GM21381 (cell line): ENCODE measurements at regions not wholly inside any gene's neighbourhood (a gene's known extent, or its start where the extent isn't known, plus 50 kb on each side); places are given as distances from the start of the nearest gene placed in this dataset.
"Not testable (repeated sequence)": the region's sequence is repeated elsewhere in the genome, so short reads cannot be mapped to it uniquely, and the experiment has no call there.

ENCODE experiments used
- ATAC-seq: cut with Tn5 transposase; IDR thresholded peaks from one replicate; pipeline ENCODE4 v1.9.1; 2021; ENCODE audit warnings: mild to moderate bottlenecking, moderate library complexity; ENCODE audit not compliant: unreplicated experiment

DNA sequence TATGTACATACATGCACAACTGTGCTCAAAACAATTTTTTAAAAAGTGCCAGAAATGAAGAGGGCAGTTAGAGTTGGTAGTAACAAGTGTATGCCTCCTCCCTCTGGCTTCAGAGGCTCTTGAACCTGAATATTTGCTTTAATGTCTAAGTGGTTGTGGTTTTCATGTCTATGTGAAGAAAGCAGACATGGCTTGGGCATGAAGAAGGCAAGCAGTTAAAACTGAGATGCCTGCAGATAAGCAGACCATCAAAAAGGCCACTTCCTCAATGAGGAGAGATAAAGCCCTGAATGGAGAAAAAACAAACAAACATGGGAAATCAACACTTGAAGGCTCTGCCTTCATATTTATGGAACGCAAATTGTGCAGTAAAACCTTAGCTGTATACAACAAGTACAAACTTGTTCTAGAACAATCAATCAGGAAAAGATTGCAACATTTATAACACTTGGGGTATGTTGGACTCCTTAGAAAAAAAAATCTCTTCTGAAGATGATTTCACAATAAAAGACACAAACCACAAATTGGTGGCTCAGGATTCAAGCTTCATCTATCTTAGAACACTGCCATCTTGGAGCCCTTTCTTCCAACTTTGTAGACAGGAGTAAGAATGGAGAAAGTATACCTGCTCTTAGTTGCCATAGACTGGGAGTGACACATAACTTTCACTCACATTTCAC is 52.7 kb upstream of the PLA2G4A start:
- no peak for ATAC-seq

DNA sequence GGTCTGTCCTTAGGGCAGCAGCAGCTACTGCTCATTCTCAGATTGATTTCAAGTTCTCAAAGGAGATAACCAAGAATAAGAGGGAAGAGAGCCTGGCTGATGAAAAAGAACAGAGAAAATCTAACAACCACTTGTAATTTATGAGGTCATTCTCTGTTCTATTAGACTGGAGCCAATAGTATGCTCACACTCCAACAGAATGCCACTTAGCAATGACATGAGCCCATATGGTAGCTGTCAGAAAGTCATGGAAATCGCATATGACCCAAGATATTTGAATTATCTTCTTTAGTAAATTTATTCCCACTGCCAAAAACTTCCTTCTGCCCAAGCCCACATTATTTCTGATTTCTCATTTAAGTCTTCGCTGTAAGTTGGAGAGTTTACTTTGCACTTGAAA is 53.7 kb upstream of the PLA2G4A start:
- ATAC-seq: no peak

DNA sequence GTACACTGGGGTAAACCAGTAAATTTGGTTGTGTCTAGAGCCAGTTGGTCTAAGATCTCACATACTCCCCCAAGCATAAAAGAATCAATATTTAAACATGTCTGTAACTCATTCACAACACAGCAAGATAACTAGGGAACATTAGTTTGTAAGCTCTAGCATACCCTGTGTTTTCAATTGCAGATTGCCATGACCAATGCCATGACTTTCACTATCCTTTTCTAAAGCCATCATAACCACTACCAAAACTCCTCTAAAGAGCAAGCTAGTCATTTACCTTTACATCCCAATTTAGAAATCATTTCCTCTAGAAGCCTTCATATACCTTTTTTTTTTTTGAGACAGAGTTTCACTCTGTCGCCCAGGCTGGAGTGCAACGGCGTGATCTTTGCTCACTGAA is 56.5 kb upstream of the PLA2G4A start:
- peak; percentile 47 for ATAC-seq

- ATAC-seq: no peak
These were observed 58.3 kb upstream of the PLA2G4A start for GRCh38 chr1:186770421-186770820.

DNA sequence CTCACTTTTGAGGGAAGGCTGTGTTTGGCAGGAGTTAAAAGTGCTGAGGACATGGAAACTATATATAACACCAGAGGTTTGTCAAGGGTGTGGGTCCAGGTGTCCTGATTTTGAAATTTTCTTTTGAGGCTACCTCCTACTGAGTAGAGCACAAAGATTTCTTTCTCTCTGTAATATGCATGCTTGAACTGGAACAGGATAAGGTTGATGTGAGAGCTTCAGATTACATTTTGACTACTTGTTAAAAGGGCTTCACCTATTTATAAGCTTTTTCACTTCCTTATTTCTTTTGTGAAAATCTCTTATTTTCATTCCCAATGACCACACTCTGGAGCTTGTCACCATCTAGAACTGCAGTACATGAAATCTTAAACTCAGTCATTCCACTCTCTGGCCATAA is 59.8 kb upstream of the PLA2G4A start:
- peak; percentile 78 for ATAC-seq

- ATAC-seq: no peak
These were observed 63.3 kb upstream of the PLA2G4A start for GRCh38 chr1:186765446-186765845.

- no peak for ATAC-seq
These were observed 65.6 kb upstream of the PLA2G4A start for GRCh38 chr1:186763107-186763506.

GRCh38 chr1:186762653-186763052 is 66.1 kb upstream of the PLA2G4A start:
- no peak for ATAC-seq

DNA sequence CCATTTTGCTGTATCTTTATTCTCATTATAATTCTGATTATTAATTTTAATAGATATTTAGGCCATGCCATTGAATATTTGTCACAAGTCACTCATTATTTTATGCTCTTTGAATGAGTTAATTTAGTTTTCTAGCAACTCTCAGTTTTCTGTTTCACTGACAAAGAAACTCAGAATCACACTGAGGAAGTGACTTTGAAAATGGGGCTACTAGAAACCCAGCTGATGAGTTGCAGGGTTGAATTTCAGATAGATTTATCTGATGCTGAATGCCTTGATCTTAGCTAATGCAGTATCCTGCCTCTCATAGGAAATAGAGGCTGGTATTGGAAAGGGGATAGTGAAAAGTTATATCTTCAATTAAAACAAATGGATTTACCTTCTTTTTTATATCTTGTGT is 67.4 kb upstream of the PLA2G4A start:
- peak; percentile 58 for ATAC-seq

DNA sequence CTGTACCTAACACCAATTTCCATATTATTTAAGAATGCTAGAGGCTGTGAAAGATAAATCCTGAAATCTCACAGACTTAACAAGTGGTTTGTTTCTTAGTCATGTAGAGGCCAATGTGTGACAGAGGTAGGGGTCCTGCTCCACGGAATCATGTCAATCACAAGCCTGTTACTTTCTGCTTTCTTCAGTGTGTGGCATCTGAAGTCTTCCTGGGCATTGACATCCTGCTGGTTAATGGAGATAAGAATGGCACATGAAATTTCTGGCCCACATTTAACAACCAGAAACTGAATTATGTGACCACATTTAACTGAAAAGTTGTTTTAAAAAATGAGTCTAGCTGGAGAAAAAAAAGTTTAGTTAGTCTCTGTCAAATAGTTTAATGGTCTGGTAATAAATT is 68.3 kb upstream of the PLA2G4A start:
- no peak for ATAC-seq

DNA sequence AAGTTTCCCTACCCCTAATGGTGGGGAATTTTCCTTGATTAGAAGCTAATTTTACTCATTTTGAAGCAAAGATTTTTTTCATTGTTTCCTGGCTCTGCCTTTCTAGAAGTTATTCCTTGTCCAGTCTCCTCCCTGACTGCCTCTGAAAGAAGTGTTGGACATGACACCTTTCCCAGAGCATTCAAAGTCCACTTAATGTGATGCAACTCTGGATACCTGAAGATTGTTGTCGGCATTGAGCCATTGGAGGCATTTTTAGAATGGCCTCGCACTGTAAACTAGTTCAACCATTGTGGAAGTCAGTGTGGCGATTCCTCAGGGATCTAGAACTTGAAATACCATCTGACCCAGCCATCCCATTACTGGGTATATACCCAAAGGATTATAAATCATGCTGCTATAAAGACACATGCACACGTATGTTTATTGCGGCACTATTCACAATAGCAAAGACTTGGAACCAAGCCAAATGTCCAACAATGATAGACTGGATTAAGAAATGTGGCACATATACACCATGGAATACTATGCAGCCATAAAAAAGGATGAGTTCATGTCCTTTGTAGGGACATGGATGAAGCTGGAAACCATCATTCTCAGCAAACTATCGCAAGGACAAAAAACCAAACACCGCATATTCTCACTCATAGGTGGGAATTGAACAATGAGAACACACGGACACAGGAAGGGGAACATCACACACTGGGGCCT is 69.7 kb upstream of the PLA2G4A start:
- ATAC-seq: not testable (repeated sequence)

DNA sequence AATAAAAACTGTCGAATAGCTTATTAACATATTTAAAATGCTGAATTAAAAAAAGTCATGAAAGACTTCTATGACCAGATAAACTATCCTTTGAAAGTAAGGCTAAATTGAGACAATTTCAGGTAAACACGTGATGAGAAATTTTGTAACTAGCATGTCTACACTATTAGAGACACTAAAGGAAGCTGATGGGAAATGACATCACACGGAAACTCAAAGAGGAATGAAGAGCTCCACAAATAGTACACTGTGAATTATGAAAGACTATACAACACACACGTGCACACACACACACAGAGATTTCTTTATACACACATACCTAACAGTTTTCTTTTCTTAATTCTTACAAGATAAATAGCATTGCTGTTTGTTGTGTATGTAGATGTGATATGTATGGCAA is 70.9 kb upstream of the PLA2G4A start:
- no peak for ATAC-seq

DNA sequence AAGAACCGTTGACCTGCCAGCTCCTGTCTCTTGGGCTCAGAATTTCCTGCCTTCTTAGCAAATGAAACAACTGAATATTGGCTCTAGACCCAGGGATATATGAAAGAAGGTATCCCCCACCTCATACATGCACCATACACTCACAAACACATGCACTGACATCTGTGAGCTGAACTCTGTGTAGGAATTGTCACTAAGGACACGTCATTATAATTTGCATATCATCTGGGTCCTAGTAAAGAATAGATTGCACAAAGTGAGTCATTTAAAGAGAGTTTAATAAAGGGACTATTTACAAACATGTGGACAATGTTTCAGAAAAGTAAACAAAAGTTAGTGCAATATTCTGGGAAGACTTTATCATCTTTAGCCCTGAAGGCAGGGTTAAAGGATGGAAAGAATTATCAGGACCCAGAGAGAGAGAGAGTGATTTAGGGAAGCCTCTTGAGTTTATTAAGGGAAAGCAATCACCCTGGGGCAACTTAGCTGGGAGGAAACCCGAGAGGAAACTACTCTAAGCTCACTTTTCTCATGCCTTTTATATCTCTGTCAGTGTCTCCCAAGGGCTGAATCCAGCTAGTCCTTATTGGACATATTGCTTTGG is 74.1 kb upstream of the PLA2G4A start:
- ATAC-seq: no peak

DNA sequence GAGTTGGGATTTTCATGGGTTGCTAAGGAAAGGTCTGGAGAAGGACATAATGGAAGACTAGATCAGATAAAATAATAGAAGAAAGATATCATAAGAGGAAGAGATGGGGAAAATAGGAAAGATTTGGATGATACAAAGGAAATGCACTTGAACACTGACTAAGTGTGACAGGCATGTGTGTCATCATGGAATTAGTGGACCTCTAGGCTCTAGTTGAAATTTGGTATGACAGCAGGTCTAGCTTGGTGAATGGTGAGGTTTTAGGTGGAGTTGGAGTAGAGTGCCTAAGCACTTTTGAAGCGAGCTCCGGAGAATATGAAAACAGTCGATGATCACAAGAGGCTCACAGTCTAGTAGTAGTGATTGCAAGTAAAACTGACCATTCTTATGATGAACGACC is 73.0 kb upstream of the PTGS2 start:
- ATAC-seq: no peak

DNA sequence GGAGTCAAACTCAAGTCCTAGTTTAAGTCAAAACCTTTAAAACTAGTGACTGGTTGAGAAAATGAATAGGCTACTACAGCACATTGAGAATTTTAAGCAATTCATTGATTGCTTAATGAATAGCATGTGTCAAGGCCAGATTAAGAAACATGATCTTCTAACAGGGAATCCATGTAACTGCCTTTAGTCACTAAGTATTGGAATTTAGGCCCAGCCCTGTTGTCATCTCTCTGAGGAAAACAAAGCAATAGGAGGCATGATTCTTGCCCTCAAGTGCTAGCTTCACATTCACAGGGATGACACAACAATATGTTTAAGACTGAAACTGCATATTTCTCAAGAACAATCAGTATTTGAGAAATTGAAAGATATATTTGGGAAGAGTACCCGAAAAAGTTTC is 70.0 kb upstream of the PTGS2 start:
- no peak for ATAC-seq

GRCh38 chr1:186749820-186750219 is 69.6 kb upstream of the PTGS2 start:
- no peak for ATAC-seq

DNA sequence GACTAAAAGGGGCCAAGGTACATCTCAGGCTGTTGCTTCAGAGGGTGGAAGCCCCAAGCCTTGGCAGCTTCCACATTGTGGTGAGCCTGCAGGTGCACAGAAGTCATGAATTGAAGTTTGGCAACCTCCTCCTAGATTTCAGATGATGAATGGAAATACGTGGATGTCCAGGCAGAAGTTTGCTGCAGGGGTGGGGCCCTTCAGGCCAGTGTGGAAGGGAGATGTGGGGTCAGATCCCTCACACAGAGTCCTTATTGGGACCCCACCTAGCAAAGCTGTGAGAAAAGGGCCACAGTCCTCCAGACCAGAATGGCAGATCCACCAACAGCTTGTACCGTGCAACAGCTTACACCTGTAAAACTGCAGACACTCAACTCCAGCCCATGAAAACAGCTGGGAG is 67.4 kb upstream of the PTGS2 start:
- ATAC-seq: no peak

DNA sequence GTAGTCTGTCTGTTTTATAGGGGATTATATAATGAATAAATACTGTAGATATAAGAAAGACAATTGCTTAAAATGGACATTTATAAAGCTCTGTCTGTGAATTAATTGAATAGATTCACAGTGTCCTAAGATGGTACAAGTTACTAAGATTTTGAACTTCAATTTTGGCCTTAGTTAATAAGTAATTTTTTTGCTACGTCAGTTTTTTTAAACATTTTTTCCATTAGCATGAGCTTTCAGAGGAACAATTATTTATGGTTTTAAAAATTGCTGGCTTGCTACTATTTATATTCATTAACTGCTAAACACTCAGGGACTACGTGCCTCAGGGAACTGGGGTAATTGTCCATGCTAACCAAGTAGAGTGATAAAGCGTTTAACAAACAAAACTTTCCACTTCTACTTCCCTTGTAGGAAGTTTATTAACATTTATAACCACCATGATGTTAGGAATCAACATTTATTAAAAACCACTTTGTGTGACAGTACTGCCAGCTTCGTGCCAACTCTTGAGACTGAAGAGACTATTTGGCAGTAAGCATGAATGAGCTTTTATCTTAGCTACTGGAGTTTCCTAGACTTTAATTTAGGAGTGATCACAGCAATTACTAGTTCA is 65.4 kb upstream of the PTGS2 start:
- no peak for ATAC-seq

- no peak for ATAC-seq
These were observed 61.4 kb upstream of the PTGS2 start for GRCh38 chr1:186741640-186742039.

GRCh38 chr1:186740324-186740723 is 60.1 kb upstream of the PTGS2 start:
- peak; percentile 77 for ATAC-seq

DNA sequence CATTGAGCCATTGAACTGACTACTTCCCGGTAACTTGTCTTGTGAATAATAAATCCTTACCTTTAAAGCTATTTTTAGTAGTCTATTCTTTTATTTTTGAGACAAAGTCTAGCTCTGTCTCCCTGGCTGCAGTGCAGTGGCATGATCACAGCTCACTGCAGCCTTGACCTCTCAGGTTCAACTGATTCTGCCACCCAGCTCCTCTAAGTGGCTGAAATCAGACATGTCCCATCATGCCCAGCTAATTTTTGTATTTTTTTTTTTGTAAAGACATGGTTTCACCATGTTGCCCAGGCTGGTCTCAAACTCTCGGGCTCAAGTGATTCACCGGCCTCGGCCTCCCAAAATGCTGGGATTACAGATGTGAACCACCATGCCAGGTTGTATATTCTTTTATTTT is 59.3 kb upstream of the PTGS2 start:
- ATAC-seq: no peak

DNA sequence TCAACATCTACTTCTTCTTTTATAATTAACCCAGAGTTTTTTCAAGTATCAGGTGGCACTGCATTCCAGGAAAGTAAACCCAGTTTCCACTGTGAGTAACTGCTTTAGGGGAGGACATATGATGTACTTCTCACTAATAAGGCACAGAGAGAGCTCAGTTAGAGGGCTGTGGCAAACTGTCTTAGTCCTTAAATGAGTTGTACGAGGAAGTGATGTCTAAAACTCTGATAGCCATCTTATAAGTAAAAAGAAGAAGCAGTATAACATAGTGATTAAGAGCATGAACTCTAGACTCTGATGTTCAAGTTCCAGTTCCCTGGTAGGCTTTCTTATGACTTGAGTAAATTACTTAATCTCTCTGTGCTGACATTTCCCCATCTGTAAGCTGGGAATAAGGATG is 58.7 kb upstream of the PTGS2 start:
- peak; percentile 81 for ATAC-seq
